BLaER1 (cell line): ENCODE measurements at regions not wholly inside any gene's neighbourhood (a gene's known extent, or its start where the extent isn't known, plus 50 kb on each side); places are given as distances from the start of the nearest gene placed in this dataset.
A peak's percentile ranks its signal among the peaks of the same experiment; 100 is the strongest.

Experiments used
- H3K27ac ChIP-seq: shearing (Covaris generic); formaldehyde crosslinking; 2 replicates; pipeline ENCODE4 v1.8.1; 2022
- H3K27me3 ChIP-seq: shearing (Covaris generic); formaldehyde crosslinking; 2 replicates; pipeline ENCODE4 v1.8.1; 2022
- H3K36me3 ChIP-seq: shearing (Covaris generic); formaldehyde crosslinking; 2 replicates; pipeline ENCODE4 v1.8.1; 2022
- H3K4me1 ChIP-seq: shearing (Covaris generic); formaldehyde crosslinking; 2 replicates; pipeline ENCODE4 v1.8.1; 2022
- H3K4me2 ChIP-seq: shearing (Covaris generic); formaldehyde crosslinking; 2 replicates; pipeline ENCODE4 v1.8.1; 2022
- H3K4me3 ChIP-seq: shearing (Covaris generic); formaldehyde crosslinking; 2 replicates; pipeline ENCODE4 v1.8.1; 2022
- H3K9ac ChIP-seq: shearing (Covaris generic); formaldehyde crosslinking; 2 replicates; pipeline ENCODE4 v1.8.1; 2022
- H3K9me3 ChIP-seq: shearing (Covaris generic); formaldehyde crosslinking; 2 replicates; pipeline ENCODE4 v1.8.1; 2022
- H4K20me1 ChIP-seq: shearing (Covaris generic); formaldehyde crosslinking; 2 replicates; pipeline ENCODE4 v1.8.1; 2022
- Cebpa-rat ChIP-seq: shearing (Covaris generic); IDR thresholded peaks from 2 replicates; pipeline ENCODE4 v1.8.1; 2022

DNA sequence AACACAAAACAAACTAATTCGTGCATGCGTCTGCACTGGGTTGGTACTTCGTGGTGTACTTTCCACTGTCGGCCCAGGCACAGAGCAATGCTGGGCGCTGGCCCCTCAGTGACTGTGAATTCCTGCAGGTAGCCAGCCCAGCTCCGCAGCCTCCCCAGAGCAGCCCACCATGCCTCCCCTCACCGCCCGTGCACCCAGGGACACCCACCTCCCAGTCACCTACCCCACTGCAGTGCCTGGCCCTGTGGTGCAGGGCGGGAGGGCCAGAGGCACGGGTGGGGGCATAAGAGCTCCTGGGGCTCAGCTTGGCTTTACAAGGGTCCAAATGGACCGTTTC is 93.1 kb upstream of the ZNF507 start:
- Histone ChIP-seq H3K36me3 (no peaks in the 10 kb centered on the region), H3K9me3 (no peaks in the 10 kb centered on the region; the same call in 1 of the 2 replicates), H3K9ac (no peak overlapping the region), H4K20me1 (no peaks in the 10 kb centered on the region), H3K27ac (no peak overlapping the region), H3K4me1 (no peaks in the 10 kb centered on the region), H3K4me2 (no peak overlapping the region), H3K27me3 (no peaks in the 10 kb centered on the region), H3K4me3 (no peak overlapping the region)
- no peak for TF ChIP-seq Cebpa-rat

DNA sequence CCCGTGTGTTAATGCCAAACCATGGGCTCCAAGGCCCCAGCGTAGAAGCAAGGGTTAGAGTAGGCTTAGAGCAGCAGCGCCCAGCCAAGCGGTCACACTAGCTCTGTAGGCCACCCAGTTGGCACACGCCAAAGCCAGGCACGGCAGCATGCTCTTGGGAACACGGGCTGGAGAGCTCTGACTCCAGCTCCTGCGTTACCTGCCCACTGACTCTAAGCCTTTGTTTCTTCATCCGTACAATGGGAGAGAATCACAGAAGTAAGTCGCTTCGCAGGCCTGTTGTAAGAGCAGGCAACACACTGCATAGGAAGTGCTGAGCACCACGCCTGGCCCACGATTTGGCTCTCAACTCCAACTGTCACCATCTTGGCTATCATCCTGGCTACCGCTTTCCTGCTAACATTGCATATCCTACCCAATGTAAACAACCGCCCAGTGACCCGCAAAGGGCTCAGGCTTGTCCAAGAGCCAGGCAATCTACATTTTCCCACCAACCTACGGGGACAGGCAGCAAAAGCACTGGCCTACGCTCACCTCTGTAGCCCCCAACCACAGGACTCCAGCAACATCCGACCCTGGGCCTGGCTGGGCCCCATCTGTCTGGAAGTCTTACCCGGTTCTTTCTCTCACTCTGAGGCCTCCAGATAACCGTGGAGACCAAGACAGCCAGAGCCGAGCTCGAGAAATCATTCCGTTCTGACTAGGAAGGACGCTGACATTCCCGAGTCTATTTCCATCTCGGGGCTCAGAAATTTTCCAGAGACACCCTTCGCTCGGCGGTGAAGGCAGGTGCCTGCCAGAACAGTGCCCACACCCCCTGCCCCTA is 91.5 kb upstream of the ZNF507 start:
- Histone ChIP-seq H3K36me3 (no peaks in the 10 kb centered on the region), H3K4me3 (no peak overlapping the region), H3K4me1 (no peaks in the 10 kb centered on the region), H3K27ac (no peak overlapping the region), H4K20me1 (no peaks in the 10 kb centered on the region), H3K27me3 (no peaks in the 10 kb centered on the region), H3K4me2 (no peak overlapping the region), H3K9me3 (no peaks in the 10 kb centered on the region), H3K9ac (no peak overlapping the region)
- no peak for TF ChIP-seq Cebpa-rat

- Histone ChIP-seq H3K9me3 (no peaks in the 10 kb centered on the region), H3K4me2 (no peak overlapping the region), H3K27ac (no peak overlapping the region), H3K27me3 (no peaks in the 10 kb centered on the region), H3K4me1 (no peaks in the 10 kb centered on the region), H3K36me3 (no peaks in the 10 kb centered on the region), H4K20me1 (no peaks in the 10 kb centered on the region), H3K4me3 (no peak overlapping the region), H3K9ac (no peak overlapping the region)
- TF ChIP-seq Cebpa-rat, result no peak
Observed at GRCh38 chr19:32254509-32254890, 90.9 kb upstream of the ZNF507 start.

DNA sequence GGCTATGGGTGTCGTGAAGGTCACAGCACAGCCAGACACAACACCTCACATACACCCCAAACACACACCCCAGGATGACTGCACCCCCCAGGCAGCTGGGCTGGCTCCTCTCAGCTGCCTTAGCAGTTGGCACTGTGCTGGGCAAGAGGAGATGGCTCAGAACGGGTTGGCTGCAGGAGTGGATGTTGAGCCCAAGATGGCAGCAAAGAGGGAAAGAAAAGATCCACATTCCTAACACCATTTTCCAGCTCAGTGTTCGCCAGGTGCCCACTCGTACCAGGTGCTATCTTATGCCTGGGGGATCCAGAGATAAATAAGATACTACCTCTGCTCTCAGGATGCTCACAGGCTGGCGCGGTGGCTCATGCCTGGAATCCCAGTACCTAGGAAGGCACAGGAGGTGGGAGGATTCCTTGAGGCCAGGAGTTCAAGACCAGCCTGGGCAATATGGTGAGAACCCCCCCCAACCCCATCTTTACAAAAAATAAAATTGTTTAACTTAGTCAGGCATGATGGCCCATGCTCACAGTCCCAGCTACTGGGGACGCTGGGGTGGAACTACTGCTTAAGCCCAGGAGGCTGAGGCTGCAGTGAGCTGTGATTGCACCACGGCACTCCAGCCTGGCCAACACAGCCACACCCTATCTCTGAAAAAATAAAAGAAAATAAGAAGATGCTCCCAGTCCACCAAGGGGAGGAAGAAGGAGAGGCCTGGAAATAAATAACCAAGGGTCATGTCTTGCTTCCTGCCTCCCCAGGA is 89.7 kb upstream of the ZNF507 start:
- Histone ChIP-seq H3K27me3 (no peaks in the 10 kb centered on the region), H3K4me2 (no peak overlapping the region), H3K27ac (no peak overlapping the region), H3K9ac (no peak overlapping the region), H3K4me3 (no peak overlapping the region), H3K36me3 (no peaks in the 10 kb centered on the region), H3K4me1 (no peaks in the 10 kb centered on the region), H4K20me1 (no peaks in the 10 kb centered on the region), H3K9me3 (no peaks in the 10 kb centered on the region)
- no peak for TF ChIP-seq Cebpa-rat

GRCh38 chr19:32256341-32256975 is 89.0 kb upstream of the ZNF507 start:
- Histone ChIP-seq H3K27me3 (no peaks in the 10 kb centered on the region), H3K4me3 (no peak overlapping the region), H3K9me3 (no peaks in the 10 kb centered on the region), H3K36me3 (no peaks in the 10 kb centered on the region), H3K9ac (no peak overlapping the region), H3K4me1 (no peaks in the 10 kb centered on the region), H3K27ac (no peak overlapping the region), H4K20me1 (no peaks in the 10 kb centered on the region), H3K4me2 (no peak overlapping the region)
- TF ChIP-seq Cebpa-rat, result no peak

DNA sequence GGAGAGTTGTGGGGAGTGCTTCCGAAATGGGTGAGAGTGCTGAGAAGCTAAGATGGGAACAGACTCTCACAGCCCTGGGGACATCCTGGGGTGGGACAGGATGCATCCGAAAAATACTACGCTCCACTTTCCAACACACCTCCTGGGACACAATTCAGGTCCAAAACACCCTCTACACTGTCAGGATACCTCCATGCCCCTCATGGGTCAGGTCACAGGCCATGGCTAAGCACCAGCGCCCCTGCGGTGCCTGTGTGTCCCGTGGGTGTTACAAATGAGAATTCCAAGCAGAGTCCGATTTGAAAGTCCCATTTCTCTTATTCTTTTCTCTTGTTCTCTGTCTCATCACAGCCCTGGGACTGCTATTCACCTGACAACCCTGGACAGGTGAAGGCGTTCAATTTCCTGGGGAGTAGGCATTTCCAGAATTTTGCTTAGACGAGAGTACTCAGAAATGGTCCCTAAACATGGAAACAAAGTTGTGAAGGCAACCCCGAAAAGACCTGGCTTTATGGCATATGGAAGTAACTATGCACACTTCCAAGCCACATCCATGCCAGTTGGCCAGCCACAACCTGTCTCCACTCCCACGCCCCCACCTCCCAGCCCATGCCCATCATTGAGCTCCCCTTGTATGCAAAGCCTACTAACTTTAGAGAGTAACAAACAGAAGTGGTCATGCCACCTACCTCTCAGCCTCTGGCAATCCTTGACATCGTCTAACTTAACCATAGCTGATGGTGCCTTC is 87.9 kb upstream of the ZNF507 start:
- H3K36me3 ChIP-seq, result no peaks in the 10 kb centered on the region
- no peak overlapping the region for H3K4me2 ChIP-seq
- H3K4me1 ChIP-seq, result no peaks in the 10 kb centered on the region
- H3K9me3 ChIP-seq, result no peaks in the 10 kb centered on the region
- no peaks in the 10 kb centered on the region for H4K20me1 ChIP-seq
- no peak overlapping the region for H3K9ac ChIP-seq
- no peak overlapping the region for H3K4me3 ChIP-seq
- no peaks in the 10 kb centered on the region for H3K27me3 ChIP-seq
- TF ChIP-seq Cebpa-rat, result no peak
- H3K27ac ChIP-seq, result no peak overlapping the region

DNA sequence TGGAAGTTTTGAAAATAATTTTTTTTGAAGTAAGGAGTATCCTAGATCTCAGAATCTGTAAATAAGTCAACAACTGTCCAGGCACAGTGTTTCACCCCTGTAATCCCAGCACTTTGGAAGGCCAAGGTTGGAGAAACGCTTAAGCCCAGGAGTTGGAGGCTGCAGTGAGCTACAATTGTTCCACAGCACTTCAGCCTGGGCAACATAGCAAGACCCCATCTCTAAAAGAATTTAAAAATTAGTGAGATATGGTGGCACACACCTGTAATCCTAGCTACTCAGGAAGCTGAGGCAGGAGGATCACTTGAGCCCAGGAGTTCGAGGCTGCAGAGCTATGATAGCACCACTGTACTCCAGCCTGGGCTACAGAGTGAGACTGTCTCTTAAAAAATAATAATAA is 87.2 kb upstream of the ZNF507 start:
- Histone ChIP-seq H4K20me1 (no peaks in the 10 kb centered on the region), H3K36me3 (no peaks in the 10 kb centered on the region), H3K27me3 (no peaks in the 10 kb centered on the region), H3K4me2 (no peak overlapping the region), H3K9me3 (no peaks in the 10 kb centered on the region), H3K4me1 (no peaks in the 10 kb centered on the region), H3K9ac (no peak overlapping the region), H3K4me3 (no peak overlapping the region), H3K27ac (no peak overlapping the region)
- no peak for TF ChIP-seq Cebpa-rat

- TF ChIP-seq Cebpa-rat, result no peak
- Histone ChIP-seq H3K36me3 (no peaks in the 10 kb centered on the region), H3K4me2 (no peak overlapping the region), H3K4me1 (peaks cover 25% of the 10 kb centered on the region), H3K9ac (no peak overlapping the region), H3K9me3 (no peaks in the 10 kb centered on the region), H3K27ac (no peak overlapping the region), H4K20me1 (no peaks in the 10 kb centered on the region), H3K4me3 (no peak overlapping the region), H3K27me3 (no peaks in the 10 kb centered on the region)
Observed at GRCh38 chr19:32264568-32264967, 80.8 kb upstream of the ZNF507 start.

DNA sequence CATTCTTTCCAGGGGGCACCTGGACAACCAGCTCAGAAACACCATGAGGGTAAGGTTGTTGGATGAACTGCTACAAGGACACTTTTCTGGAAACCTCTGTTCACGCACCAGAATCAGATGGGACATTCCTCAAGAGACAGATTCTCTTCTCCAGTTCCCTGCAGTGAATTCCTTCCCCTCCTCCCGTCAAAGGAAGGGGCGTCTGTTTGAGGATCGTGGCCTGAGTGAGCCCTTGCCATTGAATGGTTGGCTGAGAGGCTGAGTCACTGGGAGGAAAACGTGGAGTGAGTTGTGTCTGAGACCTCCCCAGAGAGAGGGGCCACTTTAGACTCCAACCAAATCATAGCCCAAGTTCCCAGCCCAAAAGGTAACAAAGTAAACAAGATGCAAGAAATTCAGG is 79.4 kb upstream of the ZNF507 start:
- Histone ChIP-seq H3K4me1 (peaks cover 25% of the 10 kb centered on the region), H3K9me3 (0 out of 2 replicates have a peak, but pooled peaks cover 6% of the 10 kb centered on the region), H4K20me1 (no peaks in the 10 kb centered on the region), H3K4me3 (no peak overlapping the region), H3K27me3 (no peaks in the 10 kb centered on the region), H3K27ac (no peak overlapping the region), H3K36me3 (no peaks in the 10 kb centered on the region), H3K9ac (0 out of 2 replicates have a peak overlapping the region, but pooled peaks have one; percentile 7), H3K4me2 (peak overlapping the region; percentile 50)
- TF ChIP-seq Cebpa-rat, result no peak
